NCI-H1417 (cell line): ENCODE measurements at regions not wholly inside any gene's neighbourhood (a gene's known extent, or its start where the extent isn't known, plus 50 kb on each side); places are given as distances from the start of the nearest gene placed in this dataset.
A peak's percentile ranks its signal among the peaks of the same experiment; 100 is the strongest.

ENCODE experiments used
- DNase-seq, 3 experiments: peaks; one replicate each; lab custom pipeline; 2025; lab: John Stamatoyannopoulos, UW

DNA sequence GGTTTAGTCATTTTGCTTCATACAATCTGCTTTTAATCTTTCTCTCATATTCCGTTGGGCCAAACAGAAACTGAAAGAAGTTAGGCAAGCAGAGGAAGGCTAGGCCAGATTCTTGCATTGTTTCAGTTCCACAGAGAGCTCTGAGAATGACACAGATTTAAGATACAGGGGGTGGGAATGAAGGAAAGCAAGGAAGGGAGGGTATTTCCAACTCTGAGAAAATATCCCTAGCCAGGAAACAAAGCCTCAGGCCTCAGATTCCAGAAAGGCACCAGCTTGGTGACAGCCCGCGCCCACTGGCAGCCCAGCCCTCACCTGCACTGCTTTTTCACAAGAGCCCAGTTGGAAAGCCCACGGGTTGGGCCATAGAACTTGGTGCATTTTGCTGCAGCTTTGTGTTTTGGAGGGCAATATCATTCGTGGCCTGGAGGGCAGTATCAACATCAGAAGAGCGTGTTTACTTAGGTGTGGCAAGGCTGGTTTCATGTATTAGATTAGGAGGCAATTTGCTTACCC, 63.5 kb downstream of the ENC1 start:
- no peak for DNase-seq

DNA sequence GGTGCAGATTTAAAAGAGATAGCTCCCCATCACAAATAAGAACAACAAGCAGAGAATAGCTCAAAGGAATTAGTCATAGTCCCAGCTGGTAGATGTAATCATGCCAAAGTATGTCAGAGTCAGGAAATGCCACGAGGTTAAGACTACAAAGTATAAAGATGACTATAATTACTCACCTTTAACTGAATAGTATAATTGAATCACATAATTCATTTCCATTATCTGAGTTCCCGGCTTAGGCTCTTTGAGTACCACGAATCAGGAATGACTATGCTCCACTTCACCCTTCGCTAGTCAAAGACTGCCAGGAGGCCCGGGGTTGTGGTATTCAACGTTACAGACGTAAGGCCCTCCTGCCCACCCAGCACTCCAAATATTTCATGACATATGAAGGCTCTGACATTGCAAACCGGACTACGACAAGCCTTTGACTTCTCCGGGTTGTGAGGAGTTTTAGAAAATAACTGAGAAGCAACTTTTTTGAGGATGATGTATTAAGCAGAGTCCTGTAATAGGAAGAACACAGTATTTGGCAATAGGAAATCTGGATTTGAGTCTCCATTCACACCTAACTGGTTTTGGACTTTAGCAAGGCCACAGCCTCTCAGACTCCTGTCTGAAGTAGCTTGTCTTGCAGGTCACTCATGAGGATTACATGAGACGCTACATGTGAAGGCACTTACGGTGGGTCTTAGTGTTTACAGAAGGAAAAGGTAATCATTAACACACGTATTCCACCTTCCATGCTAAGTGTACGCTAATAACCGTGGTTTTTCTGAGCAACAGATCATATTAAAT, 64.6 kb downstream of the ENC1 start:
- peak in 1 of 3 experiments; percentile 4 for DNase-seq

GRCh38 chr5:74570250-74570649, 70.3 kb downstream of the ENC1 start:
- no peak for DNase-seq

- DNase-seq = no peak
These were observed 73.0 kb downstream of the ENC1 start for GRCh38 chr5:74567411-74567995.

DNA sequence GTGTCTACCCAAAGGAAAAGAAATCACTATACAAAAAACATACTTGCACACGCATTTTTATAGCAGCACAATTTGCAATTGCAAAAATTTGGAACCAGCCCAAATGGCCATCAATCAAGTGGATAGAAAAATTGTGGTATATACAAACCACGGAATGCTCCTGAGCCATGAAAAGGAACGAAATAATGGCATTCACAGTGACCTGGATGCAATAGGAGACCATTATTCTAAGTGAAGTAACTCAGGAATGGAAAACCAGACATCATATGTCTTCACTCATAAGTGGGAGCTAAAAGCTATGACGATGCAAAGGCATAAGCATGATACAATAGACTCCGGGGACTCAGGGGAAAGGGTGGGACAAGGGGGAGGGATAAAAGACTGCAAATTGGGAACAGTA, 78.4 kb downstream of the ENC1 start:
- DNase-seq = peak in 1 of 3 experiments; percentile 2

DNA sequence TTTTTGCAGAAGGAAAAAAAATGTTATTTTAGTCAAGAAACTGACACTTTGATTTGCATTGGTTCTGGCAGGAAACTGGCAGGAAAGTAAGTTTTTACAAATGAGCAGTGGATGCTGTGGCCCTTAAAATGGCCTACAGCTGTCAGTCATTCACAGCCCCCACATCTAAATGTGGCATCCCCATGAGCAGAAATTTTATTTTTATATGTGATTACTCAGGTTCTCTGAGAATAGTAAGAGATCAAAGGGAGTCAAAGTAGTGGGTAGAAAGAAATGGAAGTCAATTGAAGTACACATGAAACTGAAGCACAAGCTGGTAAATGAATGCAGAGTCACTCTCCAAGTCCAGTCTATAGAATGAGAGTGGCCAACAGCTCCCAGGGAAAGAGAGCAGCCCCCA, 80.3 kb downstream of the ENC1 start:
- DNase-seq = no peak

- DNase-seq = no peak
These were observed 83.6 kb downstream of the ENC1 start for GRCh38 chr5:74556631-74557595.

DNA sequence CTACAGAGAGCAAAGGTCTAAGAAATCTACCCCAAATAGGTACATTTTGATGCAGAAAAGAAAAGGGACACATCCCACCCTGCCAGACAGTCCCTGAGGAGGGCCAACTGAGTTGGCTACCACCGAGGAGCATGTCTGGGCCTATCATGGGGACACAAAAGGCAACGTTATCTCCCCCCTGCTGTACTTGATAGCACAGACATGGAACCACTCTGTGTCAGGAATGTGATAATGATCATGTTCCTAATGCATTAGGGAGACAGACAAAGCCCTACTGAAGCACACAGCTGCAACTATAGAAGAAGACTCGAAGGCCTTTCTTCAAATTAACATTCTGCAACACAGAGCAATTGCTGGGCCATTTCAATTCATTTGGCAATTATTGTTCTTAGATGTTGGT, 84.5 kb downstream of the ENC1 start:
- peak in 2 of 3 experiments; percentile 3 to 47 for DNase-seq

DNA sequence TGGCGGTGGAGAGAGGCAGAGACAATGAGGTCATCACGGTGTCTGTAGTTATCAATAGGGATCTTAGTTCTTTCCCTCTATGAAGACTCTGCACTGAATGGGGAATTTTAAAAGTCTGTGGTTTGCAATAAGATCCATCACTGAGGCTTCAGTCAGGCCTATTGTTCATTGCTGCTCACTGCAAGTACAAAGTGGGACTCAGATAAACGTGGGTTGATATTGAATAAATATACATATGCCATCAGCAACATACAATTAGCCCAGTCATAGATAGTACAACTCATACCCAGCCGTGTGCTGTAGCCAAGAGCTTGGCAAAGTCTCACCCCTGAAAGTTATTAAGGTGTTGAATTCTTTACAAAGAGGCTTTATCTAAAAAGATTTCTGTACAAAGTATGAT, 88.4 kb downstream of the ENC1 start:
- DNase-seq = no peak

DNA sequence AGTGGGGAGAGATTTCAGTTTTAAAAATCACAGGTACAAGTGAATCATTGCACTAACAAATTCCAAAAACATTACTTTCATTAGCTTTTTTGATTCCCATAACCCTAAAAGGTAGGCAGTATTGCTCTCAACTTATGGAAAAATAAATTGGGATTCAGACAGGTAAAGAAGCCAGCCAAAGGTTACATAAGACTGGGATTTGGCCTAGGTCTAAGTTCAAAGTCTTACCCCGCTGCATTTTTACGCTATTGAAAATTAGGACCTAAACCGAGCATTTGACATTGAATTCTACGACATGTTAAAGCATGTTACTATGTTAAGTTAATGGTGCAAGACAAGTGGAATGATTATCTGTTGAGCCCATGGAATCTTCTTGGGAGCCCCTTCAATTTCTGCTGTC, 89.6 kb downstream of the ENC1 start:
- no peak for DNase-seq

- DNase-seq = no peak
These were observed 91.1 kb downstream of the ENC1 start for GRCh38 chr5:74549384-74549783.

- DNase-seq = no peak
These were observed 93.7 kb downstream of the ENC1 start for GRCh38 chr5:74546796-74547195.

DNA sequence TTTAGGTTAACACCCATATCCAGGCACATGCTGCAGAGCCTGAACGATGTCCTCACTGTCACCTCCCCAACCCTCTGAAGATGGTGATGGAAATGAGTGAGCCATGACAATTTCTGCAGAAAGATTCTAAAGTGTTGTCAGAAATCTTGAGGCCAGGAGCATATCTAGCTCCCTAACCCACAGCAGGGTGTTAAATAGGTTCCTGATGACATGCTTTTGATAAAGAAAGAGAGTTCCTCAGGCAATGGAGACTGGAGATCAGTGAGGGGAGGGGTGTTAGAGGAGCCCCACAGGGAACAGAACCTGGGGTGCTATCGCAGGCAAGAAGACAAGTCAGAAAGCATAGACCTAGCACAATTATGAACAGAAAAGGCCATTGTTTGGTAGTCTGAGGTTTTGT, 95.7 kb downstream of the ENC1 start:
- no peak for DNase-seq

- peak; percentile 27 to 87 (median 55) for DNase-seq
These were observed 97.1 kb downstream of the ENC1 start for GRCh38 chr5:74543162-74543995.

DNA sequence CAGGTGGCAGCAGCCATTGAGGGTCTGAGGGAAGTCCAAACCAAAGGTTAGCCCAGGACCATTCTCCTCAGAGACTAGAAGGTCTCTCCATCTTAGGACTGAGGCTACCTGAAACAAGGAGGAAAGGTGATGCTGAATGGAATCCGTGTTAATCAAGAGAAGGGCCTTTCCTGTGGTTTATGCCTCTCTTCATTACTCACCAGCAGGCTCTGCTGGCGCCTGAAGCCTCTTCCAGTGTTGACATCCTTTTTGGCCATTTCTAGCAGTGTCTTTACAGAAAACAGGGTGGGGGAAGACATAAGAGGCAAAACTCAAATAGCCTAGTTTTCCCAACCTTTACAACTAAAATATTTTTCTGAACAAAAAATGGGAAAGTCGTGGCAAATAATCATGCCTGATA, 98.0 kb downstream of the ENC1 start:
- peak in 1 of 3 experiments; percentile 0 for DNase-seq

DNA sequence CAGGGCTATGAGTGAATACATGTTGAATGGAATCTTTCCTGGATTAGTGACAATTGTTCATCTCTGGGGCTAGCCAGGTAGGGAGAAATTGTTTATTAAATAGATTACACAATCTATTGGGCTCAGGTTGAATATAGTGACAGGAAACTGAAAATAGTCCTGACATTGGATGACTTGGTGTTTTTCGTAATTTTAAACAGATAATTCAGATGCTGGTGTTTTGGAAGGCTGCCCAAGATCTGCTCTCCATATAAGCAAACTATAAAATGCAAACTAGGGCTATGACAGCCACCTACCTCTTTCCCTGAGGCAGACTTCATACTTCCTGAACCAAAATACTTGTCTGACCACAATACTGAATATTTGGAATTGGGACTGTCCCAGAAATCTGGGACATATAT, 99.1 kb downstream of the ENC1 start:
- no peak for DNase-seq

DNA sequence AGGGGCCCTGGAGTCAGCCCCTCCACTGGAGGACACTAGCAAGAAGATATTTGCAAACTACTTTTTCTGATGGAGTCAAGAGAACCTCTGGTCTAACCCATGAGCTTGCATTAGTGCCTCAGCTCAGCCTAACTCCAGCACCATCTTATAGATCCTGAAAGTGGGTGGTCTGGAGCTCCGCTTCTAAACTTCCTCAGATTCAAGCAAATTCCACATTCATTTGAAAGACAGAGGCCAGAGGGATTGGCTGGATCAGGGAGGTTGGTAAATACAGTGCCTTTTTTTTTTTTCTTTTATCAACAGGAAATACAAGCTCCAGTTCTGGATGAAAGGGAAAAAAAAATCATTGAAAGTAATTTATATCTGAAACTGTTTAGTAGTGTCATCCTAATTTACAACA, 99.9 kb downstream of the ENC1 start:
- no peak for DNase-seq

DNA sequence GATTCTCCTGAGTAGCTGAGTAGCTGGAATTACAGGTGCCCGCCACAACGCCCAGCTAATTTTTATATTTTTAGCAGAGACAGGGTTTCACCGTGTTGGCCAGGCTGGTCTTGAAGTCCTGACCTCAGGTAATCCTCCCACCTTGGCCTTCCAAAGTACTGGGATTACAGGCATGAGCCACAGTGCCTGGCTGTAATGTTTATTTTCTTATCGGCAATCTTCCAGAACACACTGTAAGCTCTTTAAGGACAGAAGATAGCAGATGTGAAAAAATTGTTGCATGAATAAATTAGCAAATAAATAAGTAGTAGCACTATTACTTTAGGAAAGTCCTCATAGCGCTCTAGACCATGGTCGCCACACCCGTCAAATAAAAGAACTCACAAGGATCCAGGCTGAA, 100.5 kb downstream of the ENC1 start:
- DNase-seq = no peak

GRCh38 chr5:74538206-74538661, 102.3 kb downstream of the ENC1 start:
- DNase-seq = no peak

DNA sequence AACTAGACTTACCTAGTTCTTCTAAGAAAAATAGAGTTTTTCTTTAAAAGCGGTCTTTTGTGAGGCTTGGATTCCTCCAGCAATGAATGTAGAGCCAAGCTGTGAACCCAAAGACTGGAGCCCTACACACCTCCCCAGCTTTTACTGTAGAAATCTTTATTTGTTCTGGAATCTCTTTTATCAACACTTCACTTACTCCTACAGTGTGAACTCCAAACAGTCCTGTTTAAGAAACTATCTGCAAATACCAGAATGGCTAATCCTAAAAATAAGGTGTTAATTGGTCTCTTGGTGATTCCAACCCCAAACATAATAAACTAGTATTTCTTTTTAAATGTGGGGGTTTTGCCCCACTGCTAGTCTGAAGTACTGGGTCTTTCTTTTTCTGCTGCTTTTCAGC, 103.9 kb downstream of the ENC1 start:
- no peak for DNase-seq

- no peak for DNase-seq
These were observed 104.6 kb downstream of the ENC1 start for GRCh38 chr5:74535926-74536325.
